HG02610 (cell line): ENCODE measurements at regions not wholly inside any gene's neighbourhood (a gene's known extent, or its start where the extent isn't known, plus 50 kb on each side); places are given as distances from the start of the nearest gene placed in this dataset.
"Not testable (repeated sequence)": the region's sequence is repeated elsewhere in the genome, so short reads cannot be mapped to it uniquely, and the experiment has no call there.

Source experiments
- ATAC-seq: cut with Tn5 transposase; IDR thresholded peaks from one replicate; pipeline ENCODE4 v1.9.1; 2021; ENCODE audit warnings: mild to moderate bottlenecking, moderate library complexity; ENCODE audit not compliant: unreplicated experiment

DNA sequence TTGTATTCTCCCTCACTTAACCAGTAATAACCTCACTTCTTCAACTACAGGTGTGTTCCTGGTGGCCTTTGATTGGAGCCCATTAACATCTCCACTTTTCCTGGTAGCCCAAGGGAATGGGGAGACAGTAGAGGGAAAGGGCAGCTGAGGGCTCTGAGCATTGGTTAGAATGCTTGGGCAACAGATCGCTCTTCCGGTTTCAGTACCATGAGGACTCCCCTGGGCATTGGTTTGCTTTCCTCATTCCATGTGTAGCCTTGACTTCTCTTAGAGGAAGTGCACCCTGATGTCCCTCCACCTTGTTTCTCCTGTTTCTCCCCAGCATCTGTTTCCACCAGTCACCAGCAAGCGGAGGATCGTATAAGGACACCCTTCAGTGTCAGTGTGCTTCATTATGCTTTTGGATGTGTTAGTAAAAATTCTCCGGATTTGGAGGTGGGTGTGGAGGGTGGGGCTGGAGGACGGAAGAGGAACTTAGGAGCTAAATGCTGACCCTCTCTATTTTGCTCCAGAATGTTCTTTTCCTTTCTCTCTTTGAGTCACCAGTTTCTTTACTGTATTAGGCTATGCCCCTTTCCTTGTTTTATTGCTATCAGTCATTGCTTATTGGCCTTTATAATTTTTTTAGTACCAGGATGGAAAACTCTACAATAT lies 50.6 kb upstream of the ZNG1B start:
- not testable (repeated sequence) for ATAC-seq

DNA sequence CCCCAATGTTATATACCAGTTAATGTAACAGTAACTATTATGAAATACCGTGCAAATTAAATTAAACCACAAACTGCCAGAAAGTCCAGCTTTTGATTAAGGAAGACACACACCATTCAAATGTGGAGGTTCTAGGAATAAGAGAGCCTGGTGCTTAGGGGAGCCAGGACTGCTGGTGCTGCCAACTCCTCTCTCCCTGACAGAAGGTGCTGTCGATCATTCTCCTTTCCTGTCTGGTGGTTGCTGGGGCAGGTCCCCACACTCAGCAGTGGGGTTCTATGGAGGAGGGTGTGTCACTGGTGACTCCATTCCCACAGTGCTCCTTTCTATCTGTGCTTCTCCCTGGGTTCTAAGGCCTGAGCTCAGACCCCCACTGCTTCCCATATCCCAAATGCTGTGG lies 57.9 kb upstream of the ZNG1B start:
- not testable (repeated sequence) for ATAC-seq

DNA sequence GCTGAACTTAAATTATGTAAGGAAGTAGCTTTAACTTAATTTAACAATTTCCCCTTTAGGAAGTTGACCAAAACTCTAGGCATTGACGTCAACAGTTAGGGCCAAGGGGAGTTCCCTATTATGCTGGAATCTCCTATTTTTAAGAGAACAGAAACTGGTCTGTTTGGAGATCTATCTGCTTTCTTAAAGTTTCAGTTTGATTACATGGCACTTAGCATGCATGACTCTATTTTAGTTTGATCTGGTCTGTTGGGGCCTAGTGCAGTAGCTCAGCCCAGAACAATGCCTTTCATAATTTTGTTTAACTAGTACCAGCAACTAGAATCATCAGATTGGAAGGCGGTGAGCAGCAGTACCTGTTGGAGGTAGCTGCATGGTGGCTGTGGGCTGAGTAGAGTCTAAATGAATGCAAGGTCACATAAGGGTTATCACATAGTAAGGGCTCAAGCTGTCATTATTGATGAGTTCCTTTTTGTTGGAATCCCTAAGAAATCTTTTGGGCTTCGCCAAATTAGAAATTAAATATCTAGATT lies 60.5 kb upstream of the ZNG1B start:
- peak; percentile 88 for ATAC-seq

DNA sequence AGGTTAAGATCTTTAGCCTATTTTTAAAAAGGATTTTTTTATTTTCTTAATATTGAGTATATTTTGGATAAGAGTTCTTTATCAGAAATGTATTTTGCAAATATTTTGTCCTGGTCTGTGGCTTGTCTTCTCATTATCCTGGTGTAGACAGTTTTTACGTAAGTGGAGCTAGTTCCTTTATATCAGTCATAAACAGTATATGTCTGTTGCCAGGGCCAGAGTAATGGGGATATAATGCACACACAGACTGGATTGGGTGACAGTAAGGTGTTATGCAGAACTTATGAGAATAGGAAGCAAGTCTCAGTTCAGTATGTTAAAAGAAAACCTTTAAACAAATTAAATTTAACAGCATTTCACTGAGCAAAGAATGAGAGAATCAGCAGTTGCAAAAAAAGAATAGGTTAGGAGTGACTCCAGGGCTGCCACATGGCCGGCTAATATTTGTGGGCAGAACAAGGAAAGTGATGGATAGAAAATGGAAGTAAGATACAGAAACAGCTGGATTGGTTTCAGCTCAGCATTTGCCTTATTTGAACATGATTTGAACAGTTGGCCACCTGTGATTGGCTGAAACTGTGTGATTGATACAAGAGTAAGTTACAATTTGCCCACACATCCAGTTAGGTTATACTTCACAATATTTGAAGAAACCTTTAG lies 61.1 kb upstream of the ZNG1B start:
- peak; percentile 32 for ATAC-seq

DNA sequence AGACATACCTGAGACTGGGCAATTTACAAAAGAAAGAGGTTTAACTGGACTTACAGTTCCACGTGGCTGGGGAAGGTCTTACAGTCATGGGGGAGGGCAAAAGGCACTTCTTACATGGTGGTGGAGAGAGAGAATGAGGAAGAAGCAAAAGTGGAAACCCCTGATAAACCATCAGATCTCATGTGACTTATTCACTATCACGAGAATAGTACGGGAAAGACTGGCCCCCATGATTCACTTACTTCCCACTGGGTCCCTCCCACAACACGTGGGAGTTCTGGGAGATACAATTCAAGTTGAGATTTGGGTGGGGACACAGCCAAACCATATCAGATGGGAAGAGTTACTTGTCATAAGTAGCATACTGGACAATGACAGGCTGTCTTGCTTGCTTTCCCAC lies 62.6 kb upstream of the ZNG1B start:
- not testable (repeated sequence) for ATAC-seq

DNA sequence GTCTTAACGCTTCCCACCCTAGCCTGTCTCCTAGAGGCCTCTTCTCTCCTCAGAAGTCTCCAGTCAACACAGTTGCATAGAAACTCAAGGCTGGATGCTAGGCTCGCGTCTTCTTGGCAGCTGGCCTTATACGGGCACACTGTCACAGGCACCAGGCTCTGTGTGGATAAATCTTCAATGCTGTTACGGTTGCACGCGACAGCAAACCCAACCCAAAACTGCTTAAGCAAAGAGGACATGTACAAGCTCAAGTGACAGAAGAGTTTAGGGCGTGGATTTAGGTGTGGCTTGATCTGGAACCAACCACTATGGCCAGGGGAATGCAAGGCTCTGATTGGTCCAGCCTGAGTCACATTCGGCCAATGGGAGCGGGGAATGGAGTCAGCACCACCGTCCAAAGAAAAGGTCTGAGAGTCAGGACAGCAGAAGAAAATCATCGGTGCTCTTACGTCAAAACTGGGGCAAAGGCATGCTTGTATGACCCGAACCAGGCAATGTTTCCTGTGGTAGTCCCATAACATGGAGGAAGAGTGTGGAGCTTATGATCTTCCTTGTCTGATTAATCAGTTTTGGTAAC lies 65.1 kb upstream of the ZNG1B start:
- ATAC-seq = not testable (repeated sequence)

DNA sequence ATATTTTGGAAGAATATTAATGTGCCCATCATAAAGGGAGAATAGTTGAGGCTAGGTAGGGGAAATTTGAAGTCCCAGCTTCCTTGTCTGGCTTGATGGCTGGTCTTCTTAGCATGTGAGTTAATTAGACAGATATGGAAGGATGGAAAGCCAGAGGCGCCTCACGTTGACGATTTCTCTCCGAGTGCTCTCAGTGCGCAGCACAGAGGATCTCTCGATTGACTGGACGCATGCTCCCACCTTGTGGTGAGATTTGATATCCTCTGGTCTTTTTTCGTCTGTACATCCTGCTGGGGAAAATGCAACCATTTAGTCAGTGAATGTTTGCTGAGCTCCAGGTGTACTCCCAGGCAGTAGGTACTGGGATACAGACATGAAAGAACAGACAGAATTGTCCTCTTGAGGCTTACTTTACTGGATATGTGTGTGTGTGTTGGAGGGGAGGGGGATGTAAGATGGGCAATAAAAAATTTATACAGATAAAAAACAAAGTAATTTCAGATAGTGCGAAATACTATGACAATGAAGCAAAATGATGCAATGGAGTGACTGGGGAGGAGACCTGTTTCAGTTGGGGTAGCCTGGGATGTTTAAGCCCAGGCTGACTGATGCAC lies 66.9 kb upstream of the ZNG1B start:
- peak; percentile 79 for ATAC-seq

DNA sequence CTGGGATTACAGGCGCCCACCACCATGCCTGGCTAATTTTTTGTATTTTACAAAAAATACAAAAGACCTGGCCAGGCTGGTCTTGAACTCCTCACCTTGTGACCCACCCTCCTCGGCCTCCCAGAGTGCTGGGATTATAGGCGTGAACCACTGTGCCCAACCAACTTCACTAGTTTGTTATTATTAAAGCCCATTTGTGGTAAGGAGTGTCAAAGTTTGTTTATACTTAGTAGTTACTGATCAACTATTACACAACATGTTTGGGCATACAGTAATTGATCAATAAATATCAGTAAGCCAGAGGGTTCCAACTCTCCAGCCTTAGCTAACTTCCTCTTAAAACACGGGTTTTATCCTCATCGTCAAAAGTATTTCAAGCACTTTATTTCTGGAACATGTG lies 67.5 kb upstream of the ZNG1B start:
- no peak for ATAC-seq

DNA sequence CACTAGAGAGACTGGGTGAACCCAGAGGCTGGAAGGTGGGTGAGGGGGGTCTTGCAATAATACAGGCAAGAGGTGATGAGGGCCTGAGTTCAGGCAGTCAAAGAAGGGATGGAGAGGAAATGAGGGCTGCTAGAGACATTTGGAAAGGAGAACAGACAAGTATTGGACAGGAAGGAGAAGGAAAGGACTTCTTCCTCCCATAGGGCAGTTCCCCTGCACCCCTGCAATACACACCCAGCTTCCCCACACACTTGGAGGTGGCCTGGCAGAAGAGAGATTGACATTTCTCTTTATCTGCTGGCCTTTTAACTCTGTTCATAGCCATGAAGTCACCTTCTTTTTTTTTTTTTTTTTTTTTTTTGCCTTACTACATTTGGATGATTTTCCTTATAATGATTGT lies 68.9 kb upstream of the ZNG1B start:
- ATAC-seq = not testable (repeated sequence)

DNA sequence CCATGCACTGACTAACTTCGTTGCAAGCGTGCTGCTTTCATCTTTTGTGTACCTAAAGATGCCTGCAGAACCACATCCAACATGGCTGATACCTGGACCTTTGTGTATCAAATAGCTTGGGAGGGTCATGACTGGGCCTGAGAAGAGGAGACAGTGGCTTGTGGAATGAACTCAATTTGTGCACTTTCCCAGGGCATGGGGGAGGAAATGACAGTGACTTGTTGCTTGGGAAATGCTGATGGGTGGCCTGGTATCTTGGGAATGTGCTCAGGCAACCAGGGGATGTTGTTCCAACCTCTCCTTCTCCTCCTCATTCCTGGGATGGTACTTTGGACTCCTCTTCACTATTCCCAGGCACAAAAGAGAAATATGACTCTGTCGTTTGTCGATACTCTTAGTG lies 70.7 kb upstream of the ZNG1B start:
- ATAC-seq = not testable (repeated sequence)

DNA sequence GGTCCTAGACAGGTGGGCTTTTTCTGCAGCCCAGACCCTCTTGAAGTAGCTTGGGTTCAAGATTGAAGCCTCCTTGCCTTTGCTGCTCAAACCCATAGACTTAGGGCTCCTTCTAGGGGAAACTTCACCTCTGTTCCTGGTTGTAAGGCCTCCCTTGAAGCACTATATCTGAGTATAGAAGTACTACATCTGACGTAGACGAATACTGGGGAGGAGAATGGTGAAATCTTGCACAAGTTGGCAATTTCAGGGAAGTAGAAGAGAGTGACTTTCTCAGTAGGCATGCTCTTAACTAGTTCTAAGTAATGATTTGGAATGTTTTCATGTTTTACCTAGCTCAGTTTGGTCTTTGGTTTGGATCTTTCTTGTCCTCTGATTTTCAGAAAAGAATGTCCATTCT lies 71.7 kb upstream of the ZNG1B start:
- not testable (repeated sequence) for ATAC-seq

DNA sequence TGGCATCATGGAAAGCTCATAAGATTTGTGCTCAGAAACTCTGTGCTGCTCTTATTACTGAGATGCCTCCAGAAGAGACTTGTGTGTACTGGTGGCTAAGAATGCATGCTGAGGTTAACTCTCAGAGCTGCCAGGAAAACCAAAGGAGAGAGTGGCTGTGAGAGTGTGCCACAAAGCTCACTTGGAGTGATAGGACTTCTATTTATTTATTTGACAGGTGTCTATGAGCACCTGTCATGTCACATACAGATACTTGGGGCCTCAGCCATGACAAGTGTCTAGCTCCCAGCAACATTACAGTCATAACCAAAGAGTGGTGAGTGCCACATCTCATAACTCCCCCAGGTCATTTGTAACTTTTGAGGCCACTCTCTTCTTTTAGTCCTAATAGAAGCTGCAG lies 72.2 kb upstream of the ZNG1B start:
- not testable (repeated sequence) for ATAC-seq

DNA sequence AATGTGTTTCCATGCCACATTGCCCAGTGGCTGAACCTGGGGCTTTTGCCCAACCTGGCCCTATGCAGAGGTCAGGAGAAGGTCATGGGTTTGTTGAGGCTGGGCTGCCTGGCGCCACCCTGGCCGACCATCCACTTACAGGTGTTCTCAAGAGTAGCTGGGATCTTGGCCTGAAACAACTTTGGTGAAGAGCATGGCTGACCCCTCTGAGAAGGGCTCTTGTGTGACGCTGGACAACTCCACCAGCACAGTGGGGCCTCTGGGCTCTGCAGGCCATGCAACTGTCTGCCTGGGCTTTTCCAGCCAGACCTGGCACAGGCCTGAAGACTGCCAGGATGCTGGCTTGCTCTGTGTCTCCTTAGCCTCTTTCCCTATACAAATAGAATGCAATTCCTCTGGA lies 76.4 kb upstream of the ZNG1B start:
- no peak for ATAC-seq

DNA sequence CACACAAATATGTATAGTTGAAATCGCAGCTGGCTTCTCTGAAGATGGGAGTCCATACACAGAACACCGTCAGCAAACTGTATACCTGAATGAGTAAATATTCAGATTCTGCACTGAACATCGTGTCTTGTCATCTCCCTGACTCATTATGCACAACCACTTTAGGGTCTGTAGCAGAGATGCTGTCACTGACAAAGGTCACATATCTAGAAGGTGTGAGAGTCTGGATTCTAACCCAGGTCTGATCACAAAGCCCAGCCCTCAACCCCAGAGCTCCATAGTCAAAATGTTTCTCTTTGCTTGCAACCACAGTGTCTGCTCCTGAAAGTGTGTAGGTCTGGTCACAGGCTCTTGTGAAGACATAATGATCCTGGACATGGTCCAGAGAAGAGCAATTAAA lies 78.3 kb upstream of the PAX8 start:
- no peak for ATAC-seq

DNA sequence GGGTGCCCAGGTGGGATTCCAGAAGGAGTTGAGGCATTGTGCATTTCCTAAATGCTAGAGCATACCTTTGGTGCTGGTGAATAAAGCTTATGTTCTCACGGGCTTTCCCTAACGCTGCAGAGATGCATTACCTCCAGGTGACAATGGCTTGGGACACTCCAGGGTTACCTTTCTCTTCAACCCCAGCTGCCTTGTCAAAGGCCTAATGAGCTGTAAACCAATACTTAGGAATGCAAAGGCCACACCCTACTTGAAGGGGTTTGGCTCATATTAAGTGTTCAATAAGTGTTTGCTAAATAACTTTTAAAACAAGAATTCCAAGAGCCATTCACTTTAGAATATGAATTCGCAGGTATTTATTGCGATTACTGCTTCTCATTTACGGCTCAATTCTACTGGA lies 77.6 kb upstream of the PAX8 start:
- ATAC-seq = not testable (repeated sequence)

DNA sequence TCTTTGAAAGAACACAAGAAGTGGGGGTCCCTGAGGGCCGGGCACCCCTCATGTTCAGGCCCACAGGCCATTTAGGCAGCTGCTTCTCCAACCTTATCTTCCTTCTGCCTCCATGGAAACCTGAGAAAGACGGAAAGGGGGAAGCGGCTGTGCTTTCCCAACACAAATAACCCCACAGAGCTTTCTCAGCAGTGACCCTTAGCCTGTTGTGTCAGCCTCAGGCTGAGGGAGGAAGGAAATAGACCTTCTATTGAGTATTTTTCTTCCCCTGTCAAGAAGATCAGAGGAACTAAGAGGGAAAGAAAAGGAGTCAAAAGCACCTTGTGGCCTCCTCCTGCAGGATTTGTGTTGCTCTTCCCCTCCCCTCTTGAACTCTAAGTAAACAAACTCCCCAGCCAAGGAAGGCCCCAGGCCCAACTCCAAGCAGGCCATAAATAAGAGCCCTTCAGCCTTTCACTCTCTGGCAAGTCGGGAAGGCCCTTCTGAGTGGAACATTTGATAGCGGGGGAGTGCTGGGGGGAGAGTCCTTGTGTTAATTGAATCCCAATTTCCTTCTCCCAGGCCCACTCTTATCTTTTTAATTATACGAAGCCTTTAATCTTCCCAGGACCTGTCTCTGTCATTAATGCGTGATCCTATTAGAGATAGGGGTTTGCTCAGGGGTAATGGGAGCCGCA lies 76.8 kb upstream of the PAX8 start:
- ATAC-seq = not testable (repeated sequence)

DNA sequence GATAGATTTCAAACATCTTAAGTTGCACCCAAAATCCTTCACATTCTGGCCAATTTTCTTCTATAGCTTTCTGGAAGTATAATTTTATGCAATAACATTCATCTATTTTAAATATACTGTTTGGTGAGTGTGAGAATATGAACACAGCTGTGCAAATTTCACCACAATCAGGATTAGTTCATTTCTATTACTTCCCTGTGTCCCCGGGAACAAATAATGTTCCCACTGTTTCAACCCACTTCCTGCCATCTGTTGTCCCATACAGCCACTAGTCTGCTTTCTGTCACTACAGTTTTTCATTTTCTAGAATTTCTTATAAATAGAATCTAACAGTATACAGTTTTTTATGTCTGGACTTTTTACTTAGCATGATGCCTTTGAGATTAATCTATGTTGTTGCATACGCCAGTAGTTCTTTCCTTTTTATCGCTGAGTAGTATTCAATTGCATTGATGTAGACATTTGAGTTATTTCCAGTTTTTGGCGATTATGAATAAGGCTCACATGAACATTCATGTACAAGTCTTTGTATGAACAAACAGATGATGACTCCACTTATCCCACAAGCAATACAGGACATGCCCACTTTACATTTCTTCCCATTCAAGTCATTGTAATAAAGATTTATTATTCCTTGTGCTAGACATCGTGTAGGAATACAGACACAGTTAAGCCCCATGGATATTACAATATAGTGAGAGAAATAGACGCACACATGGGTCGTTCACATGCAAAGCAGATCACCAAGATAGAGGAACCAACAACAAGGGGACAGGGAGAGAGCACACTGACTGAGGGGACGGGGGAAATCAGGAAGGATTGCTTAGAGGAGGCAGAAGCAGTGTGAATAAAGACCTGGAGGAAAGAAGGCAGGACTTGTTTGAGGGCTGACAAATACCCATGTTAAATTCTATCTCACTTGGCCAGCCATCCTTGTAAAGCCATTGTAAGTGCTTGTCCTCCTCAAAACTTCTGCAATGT lies 72.9 kb upstream of the PAX8 start:
- ATAC-seq = no peak

DNA sequence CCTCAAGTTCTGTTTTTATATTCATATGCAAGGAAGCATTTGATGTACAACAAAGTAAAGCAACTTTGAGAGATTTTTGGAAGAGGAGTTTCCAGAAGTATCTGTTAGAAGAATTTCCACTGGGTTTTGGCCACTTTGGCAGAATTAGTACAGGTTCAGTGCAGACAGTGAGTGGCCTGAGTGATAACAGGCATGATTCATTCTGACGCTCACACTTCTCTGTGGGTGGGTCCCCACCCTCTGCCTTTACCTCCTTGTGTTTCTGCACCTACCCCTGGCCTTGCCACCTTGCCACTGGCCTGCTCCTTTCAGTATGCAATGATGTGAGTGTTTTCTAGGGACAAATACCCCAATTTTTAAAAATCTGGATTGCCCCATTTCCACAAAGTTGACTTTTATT lies 65.1 kb upstream of the PAX8 start:
- not testable (repeated sequence) for ATAC-seq

DNA sequence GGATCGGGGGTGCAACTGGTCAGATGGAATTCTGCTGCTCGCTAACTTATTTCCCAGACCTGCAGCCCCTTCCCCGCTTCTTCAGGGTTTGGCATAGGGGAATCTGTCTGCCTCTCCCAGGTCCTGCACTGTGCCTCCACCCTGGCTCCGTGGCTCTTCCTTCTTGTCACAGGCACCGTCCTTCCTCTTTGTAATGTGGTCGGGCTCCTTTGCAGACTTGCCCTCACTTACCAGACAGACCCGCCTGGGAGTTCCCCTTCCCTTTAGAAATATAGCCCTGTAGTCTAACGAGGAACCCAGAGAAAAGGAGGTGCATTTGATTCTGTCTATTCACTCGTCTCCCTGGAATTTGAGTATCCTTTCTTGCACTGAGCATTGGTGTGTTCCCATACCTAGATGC lies 63.9 kb upstream of the PAX8 start:
- no peak for ATAC-seq

DNA sequence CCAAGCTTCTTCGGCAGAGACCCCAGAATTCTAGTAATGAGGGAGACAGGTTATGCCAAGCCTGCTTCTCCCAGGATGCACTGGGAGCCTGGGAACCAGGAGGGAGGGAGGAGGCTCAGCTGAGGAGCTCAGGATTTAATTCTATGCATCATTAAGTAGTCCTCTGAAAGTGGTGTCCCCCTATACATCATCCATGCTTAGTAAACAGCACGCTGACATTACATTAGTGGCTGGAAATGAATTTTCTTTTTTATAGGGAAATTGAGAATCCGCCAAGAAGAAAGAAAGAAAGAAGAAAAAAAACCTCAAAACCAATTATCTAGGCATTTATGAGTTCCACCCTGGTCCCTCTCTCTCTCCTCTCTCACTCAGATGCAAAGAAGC lies 63.1 kb upstream of the PAX8 start:
- not testable (repeated sequence) for ATAC-seq
